Left lung (tissue), 4 donors: ENCODE measurements at regions not wholly inside any gene's neighbourhood (a gene's known extent, or its start where the extent isn't known, plus 50 kb on each side); places are given as distances from the start of the nearest gene placed in this dataset.
A peak's percentile ranks its signal among the peaks of the same experiment; 100 is the strongest.
"Not testable (repeated sequence)": the region's sequence is repeated elsewhere in the genome, so short reads cannot be mapped to it uniquely, and the experiment has no call there.

Experiments used
- ATAC-seq: fragments of 200-7000 bp; cut with Tn5 transposase; one replicate; pipeline ENCODE4 v1.9.1; 2020; ENCODE audit warnings: moderate library complexity
- DNase-seq, 4 donors: peaks; one replicate each; pipeline ENCODE4 v3.0.0-alpha.2; 2013 to 2020
- H3K27ac ChIP-seq, 2 donors: fragments of 200-600 bp; sonication (generic) in 1 of 2; one replicate each; pipeline versions ENCODE4 v1.5.0 to v1.8.0; 2020 to 2021
- H3K27me3 ChIP-seq, 2 donors: fragments of 200-600 bp; sonication (generic) in 1 of 2; one replicate each; pipeline versions ENCODE4 v1.5.0 to v1.8.0; 2020 to 2021
- H3K36me3 ChIP-seq, 2 donors: fragments of 200-600 bp; sonication (generic) in 1 of 2; one replicate each; pipeline versions ENCODE4 v1.5.0 to v1.8.0; 2020 to 2021
- H3K4me1 ChIP-seq, 2 donors: fragments of 200-600 bp; one replicate each; pipeline ENCODE4 v1.8.0; 2021
- H3K4me3 ChIP-seq, 2 donors: fragments of 200-600 bp; sonication (generic) in 1 of 2; one replicate each; pipeline versions ENCODE4 v1.5.0 to v1.8.0; 2020 to 2021; ENCODE audit warnings: mild to moderate bottlenecking in 1 of 2
- H3K9me3 ChIP-seq, 2 donors: fragments of 200-600 bp; sonication (generic) in 1 of 2; one replicate each; pipeline versions ENCODE4 v1.5.0 to v1.8.0; 2020 to 2021
- intact Hi-C, 2 donors: fragments of 100-400 bp; cut with DNase I; formaldehyde crosslinking; loops; one replicate each; pipeline versions ENCODE4 v1.11.2 to v1.14.2; 2022
- TF ChIP-seq, protein P1 (sequence below), 2 donors: fragments of 200-600 bp; sonication (generic) in 1 of 2; IDR thresholded peaks; one replicate each; pipeline versions ENCODE4 v1.5.0 to v1.8.0; 2021; ENCODE audit warnings: antibody characterized with exemption in 2 of 2
- donor health status: DM: no; HTN: yes; CAD: no.
- donor health status: DM: no; HTN: no; CAD: no.

DNA sequence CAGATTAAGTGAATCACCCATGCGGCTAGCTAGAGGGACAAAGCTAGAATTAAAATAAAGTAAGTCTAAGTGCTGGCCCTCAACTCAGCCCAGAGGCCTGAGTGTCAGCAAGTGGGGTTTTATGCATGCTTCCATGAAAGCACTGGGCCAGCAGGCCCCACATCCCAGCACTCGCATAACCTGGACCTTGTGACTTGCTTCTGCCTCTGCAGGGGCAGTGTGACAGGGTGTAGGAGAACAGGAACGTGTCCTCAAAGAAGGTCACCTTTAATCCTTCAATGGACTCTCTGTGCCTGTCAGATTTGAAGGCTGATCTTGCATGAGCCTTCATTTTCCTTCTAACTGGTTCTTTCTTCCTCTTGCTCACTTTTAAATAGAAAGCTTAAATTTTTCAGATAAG, 183.4 kb downstream of the ALDH8A1 start:
- DNase-seq (no peak), ATAC-seq (no peak)
- no peak overlapping the region for H3K4me3 ChIP-seq
- TF ChIP-seq, protein P1, sequence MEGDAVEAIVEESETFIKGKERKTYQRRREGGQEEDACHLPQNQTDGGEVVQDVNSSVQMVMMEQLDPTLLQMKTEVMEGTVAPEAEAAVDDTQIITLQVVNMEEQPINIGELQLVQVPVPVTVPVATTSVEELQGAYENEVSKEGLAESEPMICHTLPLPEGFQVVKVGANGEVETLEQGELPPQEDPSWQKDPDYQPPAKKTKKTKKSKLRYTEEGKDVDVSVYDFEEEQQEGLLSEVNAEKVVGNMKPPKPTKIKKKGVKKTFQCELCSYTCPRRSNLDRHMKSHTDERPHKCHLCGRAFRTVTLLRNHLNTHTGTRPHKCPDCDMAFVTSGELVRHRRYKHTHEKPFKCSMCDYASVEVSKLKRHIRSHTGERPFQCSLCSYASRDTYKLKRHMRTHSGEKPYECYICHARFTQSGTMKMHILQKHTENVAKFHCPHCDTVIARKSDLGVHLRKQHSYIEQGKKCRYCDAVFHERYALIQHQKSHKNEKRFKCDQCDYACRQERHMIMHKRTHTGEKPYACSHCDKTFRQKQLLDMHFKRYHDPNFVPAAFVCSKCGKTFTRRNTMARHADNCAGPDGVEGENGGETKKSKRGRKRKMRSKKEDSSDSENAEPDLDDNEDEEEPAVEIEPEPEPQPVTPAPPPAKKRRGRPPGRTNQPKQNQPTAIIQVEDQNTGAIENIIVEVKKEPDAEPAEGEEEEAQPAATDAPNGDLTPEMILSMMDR (IDR thresholded peaks at IDR 0.05): no peak
- H3K4me1 ChIP-seq: no peaks in the 10 kb centered on the region
- no peaks in the 10 kb centered on the region for H3K36me3 ChIP-seq
- H3K27me3 ChIP-seq: no peaks in the 10 kb centered on the region
- H3K9me3 ChIP-seq: no peaks in the 10 kb centered on the region
- intact Hi-C loops: no loop called here
- H3K27ac ChIP-seq: no peak overlapping the region

DNA sequence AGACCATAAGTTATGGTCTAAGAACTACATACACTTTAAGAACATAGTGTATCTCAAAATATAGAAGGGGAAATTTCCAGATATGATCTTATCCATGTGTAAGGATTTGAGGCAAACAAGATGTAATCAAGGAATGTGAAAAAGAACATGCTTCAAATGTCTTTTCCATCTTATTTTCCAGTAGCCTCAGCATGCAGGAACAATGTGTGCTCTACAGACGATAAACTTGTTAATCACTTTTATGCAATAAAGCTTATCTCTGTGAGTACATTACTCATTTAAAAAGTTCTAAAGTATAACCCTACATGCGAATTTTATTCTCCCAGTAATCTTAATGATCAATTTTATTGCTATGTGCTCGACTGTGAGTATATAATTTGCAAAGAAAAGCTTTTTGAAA, 185.2 kb downstream of the ALDH8A1 start:
- Histone ChIP-seq H3K27ac (no peak overlapping the region), H3K36me3 (no peaks in the 10 kb centered on the region), H3K4me1 (no peaks in the 10 kb centered on the region), H3K27me3 (no peaks in the 10 kb centered on the region), H3K9me3 (no peaks in the 10 kb centered on the region), H3K4me3 (no peak overlapping the region)
- intact Hi-C loops: no loop called here
- DNase-seq (no peak), ATAC-seq (no peak)
- TF ChIP-seq, protein P1 (IDR thresholded peaks at IDR 0.05): no peak

DNA sequence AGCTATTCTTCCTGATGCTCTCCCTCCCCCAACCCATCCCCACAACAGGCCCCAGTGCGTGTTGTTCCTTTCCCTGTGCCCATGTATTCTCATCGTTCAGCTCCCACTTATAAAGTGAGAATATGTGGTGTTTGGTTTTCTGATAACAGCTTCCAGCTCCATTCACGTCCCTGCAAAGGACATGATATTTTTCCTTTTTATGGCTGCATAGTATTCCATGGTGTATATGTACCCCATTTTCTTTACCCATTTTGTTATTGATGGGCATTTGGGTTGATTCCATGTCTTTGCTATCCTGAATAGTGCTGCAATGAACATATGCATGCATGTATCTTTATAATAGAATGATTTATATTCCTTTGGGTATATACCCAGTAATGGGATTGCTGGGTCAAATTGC, 186.3 kb downstream of the ALDH8A1 start:
- H3K4me1 ChIP-seq, H3K27ac ChIP-seq, intact Hi-C loops, H3K4me3 ChIP-seq, H3K36me3 ChIP-seq, ATAC-seq, DNase-seq, H3K27me3 ChIP-seq, H3K9me3 ChIP-seq: not testable (repeated sequence)

DNA sequence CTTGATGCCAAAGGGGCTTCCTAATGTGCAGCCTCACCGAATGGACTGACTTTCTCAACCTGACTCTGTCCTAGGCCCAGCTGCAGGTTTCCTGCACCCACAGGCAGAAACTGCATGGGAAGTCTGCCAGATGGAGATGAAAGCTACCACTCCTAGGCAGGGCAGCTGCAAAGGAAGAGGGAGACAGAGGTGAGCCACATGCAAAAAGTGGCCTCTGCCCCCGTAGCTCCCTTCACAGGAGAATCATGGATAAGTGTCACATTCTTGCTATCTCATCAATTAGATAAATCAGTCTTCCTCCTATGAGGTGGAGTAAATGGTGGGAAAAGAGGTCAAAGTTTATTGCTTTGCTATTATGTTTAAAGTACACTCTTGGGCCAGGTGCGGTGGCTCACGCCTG, 191.3 kb downstream of the ALDH8A1 start:
- DNase-seq: no peak
- Histone ChIP-seq H3K27me3 (no peaks in the 10 kb centered on the region), H3K4me1 (no peaks in the 10 kb centered on the region), H3K9me3 (no peaks in the 10 kb centered on the region), H3K36me3 (no peaks in the 10 kb centered on the region), H3K4me3 (no peak overlapping the region), H3K27ac (no peak overlapping the region)
- TF ChIP-seq, protein P1 (IDR thresholded peaks at IDR 0.05): no peak
- no peak for ATAC-seq
- intact Hi-C loops: no loop called here

DNA sequence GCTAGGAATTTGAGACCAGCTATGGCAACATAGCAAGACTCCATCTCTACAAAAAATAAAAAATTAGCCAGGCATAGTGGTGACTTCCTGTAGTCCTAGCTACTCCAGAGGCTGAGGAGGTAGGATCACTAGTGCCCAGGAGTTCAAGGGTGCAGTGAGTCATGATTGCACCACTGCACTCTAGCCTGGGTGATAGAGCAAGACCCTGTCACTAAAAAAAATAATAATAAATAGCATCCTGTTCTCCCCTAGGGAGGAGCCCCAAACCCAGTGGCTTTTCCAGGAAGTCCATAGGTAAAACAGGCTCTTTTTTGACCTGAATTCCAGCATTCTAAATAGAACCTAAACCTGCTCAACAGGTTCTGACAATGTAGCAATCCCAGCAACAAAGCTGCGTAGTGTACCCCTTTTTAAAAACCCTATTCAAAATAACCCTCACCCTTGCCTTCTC, 192.0 kb downstream of the ALDH8A1 start:
- intact Hi-C loops: no loop called here
- Histone ChIP-seq H3K27me3 (no peaks in the 10 kb centered on the region), H3K36me3 (no peaks in the 10 kb centered on the region), H3K4me3 (no peak overlapping the region), H3K9me3 (no peaks in the 10 kb centered on the region), H3K4me1 (no peaks in the 10 kb centered on the region), H3K27ac (no peak overlapping the region)
- ATAC-seq (peak; percentile 86), DNase-seq (peak in 1 of 4 donors; percentile 44)
- TF ChIP-seq, protein P1 (IDR thresholded peaks at IDR 0.05): no peak

DNA sequence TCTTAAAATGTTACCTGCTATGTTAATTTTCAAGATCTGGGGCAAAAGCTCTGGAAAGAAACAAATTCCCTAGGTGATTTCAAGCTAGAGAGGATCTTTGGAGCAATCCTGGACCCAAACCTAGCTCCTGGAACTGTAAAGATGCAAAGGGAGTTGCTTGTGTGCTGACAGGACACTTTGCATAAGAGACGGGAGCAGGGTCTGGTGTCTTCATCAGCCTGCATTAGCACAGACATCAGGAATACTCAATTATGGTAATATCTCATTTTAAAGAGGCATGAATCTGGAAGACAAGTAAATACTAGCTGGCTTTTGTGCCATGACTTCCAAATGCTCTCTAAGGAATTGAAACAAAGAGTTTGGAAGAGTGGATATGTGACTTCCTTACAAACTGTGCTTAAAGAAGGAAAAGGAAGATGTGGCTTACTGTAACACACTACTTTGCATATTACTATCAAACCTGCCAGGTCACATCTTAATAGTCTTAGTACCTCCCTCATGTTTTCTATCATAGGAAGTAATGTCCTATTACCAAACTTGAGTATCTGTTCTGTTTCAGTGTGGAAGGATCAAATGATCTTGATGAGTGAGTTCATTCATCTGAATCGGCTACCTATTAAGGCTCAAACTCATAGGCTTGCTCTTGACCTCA, 193.4 kb downstream of the ALDH8A1 start:
- Histone ChIP-seq H3K4me1 (no peaks in the 10 kb centered on the region), H3K27me3 (no peaks in the 10 kb centered on the region), H3K9me3 (no peaks in the 10 kb centered on the region), H3K27ac (no peak overlapping the region), H3K36me3 (no peaks in the 10 kb centered on the region), H3K4me3 (no peak overlapping the region)
- TF ChIP-seq, protein P1 (IDR thresholded peaks at IDR 0.05): no peak
- DNase-seq (no peak), ATAC-seq (no peak)
- intact Hi-C loops: no loop called here
